ENCODE measurements at regions not wholly inside any gene's neighbourhood (a gene's known extent, or its start where the extent isn't known, plus 50 kb on each side); places are given as distances from the start of the nearest gene placed in this dataset.
A peak's percentile ranks its signal among the peaks of the same experiment; 100 is the strongest.

DNA sequence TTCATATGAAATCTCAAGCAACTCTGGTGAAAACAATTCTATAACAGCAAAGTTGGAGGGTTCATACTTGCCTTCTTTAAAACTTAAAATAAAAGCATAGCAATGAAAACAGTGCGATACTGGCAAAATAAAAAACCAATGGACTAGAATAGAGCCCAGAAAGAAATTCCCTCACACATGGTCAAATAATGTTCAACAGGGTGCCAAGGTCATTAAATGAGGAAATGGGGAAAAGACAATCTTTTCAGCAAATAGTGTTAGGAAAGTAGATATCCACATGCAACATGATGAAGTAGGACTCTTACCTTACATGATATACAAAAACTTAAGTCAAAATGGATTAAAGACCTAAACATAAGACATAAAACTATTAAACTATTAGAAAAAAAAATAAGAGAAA, 970.2 kb upstream of the AGA start:
- WGBS: 91% methylated on average over 1 of the region's 1 CpG

DNA sequence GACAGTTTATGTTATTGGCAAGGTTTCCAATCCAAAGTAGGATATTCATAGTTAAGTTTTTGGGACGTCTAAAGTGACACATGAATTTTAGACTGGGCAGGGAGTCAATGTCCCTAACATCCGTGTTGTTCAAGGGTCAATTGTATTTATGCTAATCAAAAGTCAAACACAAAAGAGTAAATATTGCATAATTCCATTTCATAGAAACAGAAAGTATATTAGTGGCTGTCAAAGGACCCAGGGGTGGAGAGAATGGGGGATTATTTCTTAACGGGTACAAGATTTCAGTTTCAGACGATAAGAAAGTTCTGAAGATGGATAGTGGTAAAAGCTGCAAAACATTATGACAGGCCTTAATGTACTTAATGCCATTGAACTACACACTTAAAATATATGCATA, 971.8 kb upstream of the AGA start:
- H3K9me3 ChIP-seq (ENCODE audit: control insufficient read depth, low read length): no peaks in the 10 kb centered on the region
- DNase-seq: no peak
- intact Hi-C loops (cut with DNase I): no loop called here
- WGBS: 64% methylated on average over 4 of the region's 4 CpGs
- H3K4me1 ChIP-seq (ENCODE audit: control insufficient read depth, insufficient read depth, low read length): no peaks in the 10 kb centered on the region
- ATAC-seq: no peak
- H3K27ac ChIP-seq (ENCODE audit: low read length): no peak overlapping the region
- no peak overlapping the region for H3K4me3 ChIP-seq (ENCODE audit: low read length)
- no peaks in the 10 kb centered on the region for H3K27me3 ChIP-seq (ENCODE audit: control insufficient read depth, insufficient read depth)

More for the DNA sequence above, 970.2 kb upstream of the AGA start:
- Histone ChIP-seq H3K9me3 (ENCODE audit: control insufficient read depth, low read length) (no peaks in the 10 kb centered on the region), H3K4me1 (ENCODE audit: control insufficient read depth, insufficient read depth, low read length) (no peaks in the 10 kb centered on the region), H3K4me3 (ENCODE audit: low read length) (no peak overlapping the region), H3K27me3 (ENCODE audit: control insufficient read depth, insufficient read depth) (no peaks in the 10 kb centered on the region), H3K27ac (ENCODE audit: low read length) (no peak overlapping the region)
- intact Hi-C loops (cut with DNase I): no loop called here
- ATAC-seq: no peak
- no peak for DNase-seq

DNA sequence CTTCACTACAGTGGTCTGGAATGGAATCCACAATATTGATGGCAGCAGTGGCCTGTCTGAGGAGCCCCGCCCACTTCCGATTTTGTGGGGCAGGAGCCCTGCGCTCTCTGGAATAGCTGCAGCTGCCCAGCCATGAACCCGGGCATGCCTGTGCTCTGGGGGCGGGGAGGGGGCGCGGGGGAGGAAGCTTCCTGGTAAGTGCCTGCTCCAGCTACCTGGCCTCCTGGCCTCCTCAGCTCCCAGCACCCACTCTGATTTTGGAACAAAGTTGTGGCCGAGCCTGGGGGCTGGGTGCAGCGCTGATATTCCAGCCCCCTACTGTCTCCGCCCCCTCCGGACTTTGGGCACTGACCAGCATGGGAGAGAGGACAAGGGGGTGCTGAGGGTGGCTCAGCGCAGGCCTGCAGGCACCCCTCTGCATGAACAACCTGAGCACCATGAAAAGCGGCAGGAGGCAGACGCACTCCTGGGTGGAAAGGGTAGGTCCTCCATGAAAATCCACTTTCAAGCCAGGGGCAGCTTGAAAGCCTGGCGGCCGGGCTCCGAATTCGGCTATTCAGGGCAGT, 972.7 kb upstream of the AGA start:
- Histone ChIP-seq H3K4me3 (ENCODE audit: low read length) (no peak overlapping the region), H3K27ac (ENCODE audit: low read length) (no peak overlapping the region), H3K4me1 (ENCODE audit: control insufficient read depth, insufficient read depth, low read length) (no peaks in the 10 kb centered on the region), H3K27me3 (ENCODE audit: control insufficient read depth, insufficient read depth) (no peaks in the 10 kb centered on the region), H3K9me3 (ENCODE audit: control insufficient read depth, low read length) (no peaks in the 10 kb centered on the region)
- intact Hi-C loops (cut with DNase I): no loop called here
- ATAC-seq (no peak), DNase-seq (peak in 1 of 3 donors; percentile 40)
- WGBS: 90% methylated on average over 18 of the region's 18 CpGs

DNA sequence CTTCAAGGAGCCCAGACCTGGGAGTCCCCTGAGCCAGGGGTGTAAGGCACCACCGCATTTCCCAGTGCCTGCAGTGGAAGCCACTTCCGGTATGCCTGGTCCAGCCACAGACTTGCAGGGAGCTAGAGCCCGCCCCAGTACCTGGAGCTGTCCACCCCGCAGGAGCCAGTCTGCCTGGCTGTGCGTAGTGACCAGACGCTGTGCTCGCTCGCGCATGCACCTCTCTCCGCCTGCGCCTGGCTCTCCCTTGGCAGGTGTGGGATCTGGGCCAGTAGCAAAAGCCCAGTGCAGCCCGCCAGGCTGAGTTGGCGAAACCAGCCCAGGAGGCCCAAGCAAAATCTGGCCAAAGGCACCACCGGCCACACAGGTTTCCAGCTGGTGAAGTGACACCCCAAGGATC, 973.7 kb upstream of the AGA start:
- WGBS: 96% methylated on average over 14 of the region's 14 CpGs
- no peaks in the 10 kb centered on the region for H3K9me3 ChIP-seq (ENCODE audit: control insufficient read depth, low read length)
- no peak overlapping the region for H3K27ac ChIP-seq (ENCODE audit: low read length)
- DNase-seq: no peak
- ATAC-seq: no peak
- H3K4me1 ChIP-seq (ENCODE audit: control insufficient read depth, insufficient read depth, low read length): no peaks in the 10 kb centered on the region
- H3K27me3 ChIP-seq (ENCODE audit: control insufficient read depth, insufficient read depth): no peaks in the 10 kb centered on the region
- intact Hi-C loops (cut with DNase I): no loop called here
- H3K4me3 ChIP-seq (ENCODE audit: low read length): no peak overlapping the region

GRCh38 chr4:178423366-178423765, 981.1 kb upstream of the AGA start:
- Histone ChIP-seq H3K4me1 (ENCODE audit: control insufficient read depth, insufficient read depth, low read length) (no peaks in the 10 kb centered on the region), H3K9me3 (ENCODE audit: control insufficient read depth, low read length) (no peaks in the 10 kb centered on the region), H3K27ac (ENCODE audit: low read length) (no peak overlapping the region), H3K4me3 (ENCODE audit: low read length) (no peak overlapping the region), H3K27me3 (ENCODE audit: control insufficient read depth, insufficient read depth) (no peaks in the 10 kb centered on the region)
- ATAC-seq (no peak), DNase-seq (no peak)
- 62% methylated on average over 2 of the region's 2 CpGs for WGBS
- intact Hi-C loops (cut with DNase I): no loop called here

DNA sequence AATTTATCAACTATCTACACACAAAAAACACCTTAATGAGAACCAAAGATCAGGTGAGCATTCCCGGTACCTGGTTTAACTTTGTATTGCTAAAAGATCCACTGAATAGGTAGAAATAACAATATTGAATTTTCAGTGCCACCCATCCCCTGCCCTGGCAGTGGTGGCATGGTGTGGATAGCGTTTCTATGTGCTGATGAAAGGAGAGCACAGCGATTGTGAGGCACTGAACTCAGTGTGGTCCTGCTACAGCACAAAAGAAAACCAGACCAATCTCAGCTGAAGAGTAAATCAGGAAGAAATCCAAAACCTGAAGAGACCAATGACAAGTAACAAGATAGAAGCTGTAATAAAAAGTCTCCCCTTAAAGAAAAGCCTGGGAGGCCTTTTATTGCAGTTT, 984.6 kb upstream of the AGA start:
- Histone ChIP-seq H3K27me3 (ENCODE audit: control insufficient read depth, insufficient read depth) (no peaks in the 10 kb centered on the region), H3K4me1 (ENCODE audit: control insufficient read depth, insufficient read depth, low read length) (no peaks in the 10 kb centered on the region), H3K9me3 (ENCODE audit: control insufficient read depth, low read length) (no peaks in the 10 kb centered on the region), H3K27ac (ENCODE audit: low read length) (no peak overlapping the region), H3K4me3 (ENCODE audit: low read length) (no peak overlapping the region)
- no peak for ATAC-seq
- no peak for DNase-seq
- intact Hi-C loops (cut with DNase I): no loop called here
- WGBS: 89% methylated on average over 3 of the region's 3 CpGs

- no peak for ATAC-seq
- intact Hi-C loops (cut with DNase I): no loop called here
- Histone ChIP-seq H3K27ac (ENCODE audit: low read length) (no peak overlapping the region), H3K4me1 (ENCODE audit: control insufficient read depth, insufficient read depth, low read length) (no peaks in the 10 kb centered on the region), H3K4me3 (ENCODE audit: low read length) (no peak overlapping the region), H3K27me3 (ENCODE audit: control insufficient read depth, insufficient read depth) (no peaks in the 10 kb centered on the region), H3K9me3 (ENCODE audit: control insufficient read depth, low read length) (no peaks in the 10 kb centered on the region)
- 59% methylated on average over 2 of the region's 2 CpGs for WGBS
- DNase-seq: no peak
Measured at GRCh38 chr4:178427663-178428062, 985.4 kb upstream of the AGA start.

DNA sequence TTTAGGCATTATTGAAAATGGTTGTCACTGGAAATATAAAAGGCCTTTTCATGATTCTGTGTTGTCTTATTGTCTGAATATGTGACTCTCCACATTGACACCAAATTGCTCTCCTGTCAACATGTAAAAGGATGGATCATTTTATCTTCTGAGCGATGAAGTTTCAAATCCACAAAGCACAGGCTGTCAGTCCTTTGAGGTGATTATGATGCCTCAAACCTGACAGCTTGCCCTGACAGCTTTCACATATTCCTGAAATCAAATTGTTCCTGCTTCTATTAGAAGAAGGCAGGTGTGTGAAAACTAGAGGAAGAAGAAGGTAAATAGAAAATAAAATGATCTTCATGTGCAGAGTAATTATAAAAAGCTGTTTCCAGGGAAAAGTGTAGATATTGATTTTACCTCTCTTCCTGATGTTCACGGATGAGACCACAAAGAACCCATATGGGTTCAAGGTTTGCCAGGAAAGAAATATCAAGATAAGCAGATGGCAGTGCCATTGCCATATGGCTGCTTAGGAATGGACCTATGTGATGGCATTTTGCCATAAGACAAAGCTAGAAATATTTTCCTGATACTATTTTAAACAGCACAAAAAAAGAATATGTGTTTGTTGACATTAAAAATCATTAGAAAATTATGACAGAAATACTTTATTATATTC, 1006.3 kb upstream of the AGA start:
- ATAC-seq (no peak), DNase-seq (no peak)
- WGBS: 49% methylated on average over 2 of the region's 2 CpGs
- no peaks in the 10 kb centered on the region for H3K27me3 ChIP-seq (ENCODE audit: control insufficient read depth, insufficient read depth)
- no peaks in the 10 kb centered on the region for H3K4me1 ChIP-seq (ENCODE audit: control insufficient read depth, insufficient read depth, low read length)
- no peak overlapping the region for H3K27ac ChIP-seq (ENCODE audit: low read length)
- intact Hi-C loops (cut with DNase I): no loop called here
- H3K9me3 ChIP-seq (ENCODE audit: control insufficient read depth, low read length): no peaks in the 10 kb centered on the region
- H3K4me3 ChIP-seq (ENCODE audit: low read length): no peak overlapping the region

DNA sequence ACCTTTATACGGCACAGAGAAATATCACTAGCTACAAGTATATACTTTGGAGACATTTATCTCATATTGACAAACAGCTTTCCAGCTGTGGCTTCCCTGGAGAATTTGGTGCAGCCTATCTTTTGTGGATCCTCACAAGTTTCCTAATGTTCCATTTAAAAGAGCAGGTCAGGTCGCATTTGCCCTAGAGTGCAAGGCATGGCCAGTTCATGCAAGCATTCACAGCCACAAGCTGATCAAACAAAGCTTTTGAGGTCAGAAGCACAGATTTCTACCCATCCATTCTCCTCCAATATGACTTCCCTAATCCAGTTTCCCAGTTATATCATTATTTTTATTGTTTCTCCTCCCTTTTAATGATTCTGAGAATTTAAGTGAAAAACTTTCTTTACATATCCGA, 1008.4 kb upstream of the AGA start:
- 87% methylated on average over 3 of the region's 3 CpGs for WGBS
- no peak for DNase-seq
- H3K9me3 ChIP-seq (ENCODE audit: control insufficient read depth, low read length): no peaks in the 10 kb centered on the region
- no peak overlapping the region for H3K4me3 ChIP-seq (ENCODE audit: low read length)
- no peaks in the 10 kb centered on the region for H3K4me1 ChIP-seq (ENCODE audit: control insufficient read depth, insufficient read depth, low read length)
- ATAC-seq: no peak
- no peak overlapping the region for H3K27ac ChIP-seq (ENCODE audit: low read length)
- intact Hi-C loops (cut with DNase I): no loop called here
- no peaks in the 10 kb centered on the region for H3K27me3 ChIP-seq (ENCODE audit: control insufficient read depth, insufficient read depth)

DNA sequence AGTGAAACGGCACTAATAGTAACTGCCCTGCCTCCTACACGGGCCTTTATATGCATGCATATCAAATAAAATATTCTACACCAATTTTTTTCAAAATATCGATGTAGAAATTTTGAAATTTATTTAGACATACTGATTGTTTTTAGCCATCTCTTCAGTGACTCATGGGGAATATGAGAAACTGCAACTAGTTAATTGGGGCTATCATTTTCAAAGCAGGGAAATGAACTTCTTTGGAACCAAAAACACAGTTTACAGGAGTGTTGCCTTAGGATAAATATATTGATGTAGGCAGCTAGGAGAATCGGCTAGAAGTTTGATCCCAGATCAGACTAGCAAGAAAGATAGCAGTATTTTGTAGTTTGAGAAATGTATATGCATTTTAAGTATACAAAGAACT, 1010.8 kb upstream of the AGA start:
- ATAC-seq (no peak), DNase-seq (no peak)
- H3K27ac ChIP-seq (ENCODE audit: low read length): no peak overlapping the region
- no peaks in the 10 kb centered on the region for H3K27me3 ChIP-seq (ENCODE audit: control insufficient read depth, insufficient read depth)
- H3K9me3 ChIP-seq (ENCODE audit: control insufficient read depth, low read length): no peaks in the 10 kb centered on the region
- no peaks in the 10 kb centered on the region for H3K4me1 ChIP-seq (ENCODE audit: control insufficient read depth, insufficient read depth, low read length)
- 75% methylated on average over 4 of the region's 4 CpGs for WGBS
- no peak overlapping the region for H3K4me3 ChIP-seq (ENCODE audit: low read length)
- intact Hi-C loops (cut with DNase I): no loop called here

DNA sequence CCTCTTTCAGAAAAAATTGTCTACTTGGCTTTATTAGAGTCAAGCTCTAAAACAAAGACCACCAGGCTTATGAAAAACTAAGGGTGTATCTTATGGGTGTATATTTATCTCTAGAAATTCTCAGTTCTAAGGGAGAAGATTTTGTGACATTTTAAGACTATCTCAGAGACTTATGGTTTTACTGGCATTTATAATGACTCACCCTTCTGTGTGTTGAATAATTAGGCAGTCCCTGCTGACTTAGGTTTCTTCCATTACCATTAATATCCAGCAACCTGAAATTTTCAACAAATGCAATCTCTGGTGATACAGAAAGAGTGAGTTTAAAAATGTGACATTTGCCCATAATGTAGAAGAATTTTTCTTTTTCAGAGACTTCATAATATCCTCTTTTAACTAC, 1015.0 kb upstream of the AGA start:
- Histone ChIP-seq H3K27me3 (ENCODE audit: control insufficient read depth, insufficient read depth) (no peaks in the 10 kb centered on the region), H3K9me3 (ENCODE audit: control insufficient read depth, low read length) (no peaks in the 10 kb centered on the region), H3K4me1 (ENCODE audit: control insufficient read depth, insufficient read depth, low read length) (no peaks in the 10 kb centered on the region), H3K4me3 (ENCODE audit: low read length) (no peak overlapping the region), H3K27ac (ENCODE audit: low read length) (no peak overlapping the region)
- DNase-seq (no peak), ATAC-seq (no peak)
- intact Hi-C loops (cut with DNase I): no loop called here

- intact Hi-C loops (cut with DNase I): no loop called here
- ATAC-seq (no peak), DNase-seq (no peak)
- WGBS: 43% methylated on average over 4 of the region's 4 CpGs
- Histone ChIP-seq H3K27ac (ENCODE audit: low read length) (no peak overlapping the region), H3K9me3 (ENCODE audit: control insufficient read depth, low read length) (no peaks in the 10 kb centered on the region), H3K27me3 (ENCODE audit: control insufficient read depth, insufficient read depth) (no peaks in the 10 kb centered on the region), H3K4me3 (ENCODE audit: low read length) (no peak overlapping the region), H3K4me1 (ENCODE audit: control insufficient read depth, insufficient read depth, low read length) (no peaks in the 10 kb centered on the region)
Measured at GRCh38 chr4:178462710-178463109, 1020.5 kb upstream of the AGA start.
